ENCODE measurements at regions not wholly inside any gene's neighbourhood (a gene's known extent, or its start where the extent isn't known, plus 50 kb on each side); places are given as distances from the start of the nearest gene placed in this dataset.

DNA sequence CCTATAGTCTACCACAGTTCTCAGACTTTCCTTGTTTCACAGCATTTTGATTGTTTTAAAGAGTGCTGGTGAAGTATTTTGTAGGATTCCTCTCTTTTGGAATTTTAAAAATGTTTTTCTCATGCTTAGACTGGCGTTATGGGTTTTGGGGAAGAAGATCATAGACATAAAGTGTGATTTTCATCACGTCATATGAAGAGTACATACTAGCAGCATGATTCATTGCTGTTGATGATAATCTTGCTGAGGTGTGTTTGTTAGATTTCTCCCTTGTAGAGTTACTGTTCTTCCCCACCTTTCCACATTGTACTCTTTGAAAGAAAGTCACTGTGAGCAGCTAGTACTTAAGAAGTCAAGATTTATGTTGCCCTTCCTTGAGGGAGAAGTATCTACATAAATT, 396.1 kb upstream of the GNPDA2 start:
- H3K27me3 Mint-ChIP-seq, result no peaks in the 10 kb centered on the region
- H3K9me3 Mint-ChIP-seq, result peaks cover 13% of the 10 kb centered on the region
- H3K4me3 Mint-ChIP-seq, result no peak overlapping the region
- no peaks in the 10 kb centered on the region for H3K36me3 Mint-ChIP-seq (ENCODE audit: insufficient read depth)
- ATAC-seq (replicated peaks; ENCODE audit: extremely low read depth, poor library complexity, severe bottlenecking) (no peak), DNase-seq (ENCODE audit: low spot score in 2 of 2) (no peak)
- no peak overlapping the region for H3K27ac Mint-ChIP-seq (ENCODE audit: low read depth)
- H3K4me1 Mint-ChIP-seq, result no peaks in the 10 kb centered on the region

DNA sequence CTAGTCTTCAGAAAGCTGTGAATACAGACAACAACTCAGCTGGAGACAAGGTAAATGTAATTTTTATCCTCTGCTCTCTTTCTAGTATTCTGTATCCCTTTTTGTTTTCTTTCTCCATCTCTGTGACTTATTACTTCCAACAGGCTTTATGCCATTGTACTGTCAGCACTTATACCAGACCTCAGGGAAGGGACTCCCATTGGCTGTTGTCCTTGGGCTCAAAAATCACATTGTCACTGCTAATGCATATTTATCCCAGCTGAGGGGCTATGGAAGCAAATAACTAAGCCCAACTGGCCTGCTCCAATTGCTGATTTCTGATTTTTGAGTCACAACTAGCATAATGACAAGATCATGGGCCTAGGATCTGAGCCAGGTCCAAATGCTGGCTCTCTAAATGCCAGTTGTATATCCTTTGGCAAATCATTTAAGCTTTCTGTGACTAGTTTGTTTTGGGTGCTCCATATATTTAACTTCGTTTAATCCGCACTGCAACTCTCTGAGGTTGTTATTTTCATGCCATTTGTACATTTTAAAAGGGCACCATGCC, 395.1 kb upstream of the GNPDA2 start:
- Mint-ChIP-seq H3K27ac (ENCODE audit: low read depth) (no peak overlapping the region), H3K4me1 (no peaks in the 10 kb centered on the region), H3K36me3 (ENCODE audit: insufficient read depth) (no peaks in the 10 kb centered on the region), H3K27me3 (no peaks in the 10 kb centered on the region), H3K4me3 (no peak overlapping the region), H3K9me3 (peaks cover 11% of the 10 kb centered on the region)
- no peak for ATAC-seq (replicated peaks; ENCODE audit: extremely low read depth, poor library complexity, severe bottlenecking)
- DNase-seq (ENCODE audit: low spot score in 2 of 2), result no peak

GRCh38 chr4:45120163-45120562, 393.8 kb upstream of the GNPDA2 start:
- no peaks in the 10 kb centered on the region for H3K4me1 Mint-ChIP-seq
- ATAC-seq (replicated peaks; ENCODE audit: extremely low read depth, poor library complexity, severe bottlenecking) (no peak), DNase-seq (ENCODE audit: low spot score in 2 of 2) (no peak)
- H3K36me3 Mint-ChIP-seq (ENCODE audit: insufficient read depth), result no peaks in the 10 kb centered on the region
- no peak overlapping the region for H3K27ac Mint-ChIP-seq (ENCODE audit: low read depth)
- peaks cover 11% of the 10 kb centered on the region for H3K9me3 Mint-ChIP-seq
- no peak overlapping the region for H3K4me3 Mint-ChIP-seq
- H3K27me3 Mint-ChIP-seq, result no peaks in the 10 kb centered on the region

DNA sequence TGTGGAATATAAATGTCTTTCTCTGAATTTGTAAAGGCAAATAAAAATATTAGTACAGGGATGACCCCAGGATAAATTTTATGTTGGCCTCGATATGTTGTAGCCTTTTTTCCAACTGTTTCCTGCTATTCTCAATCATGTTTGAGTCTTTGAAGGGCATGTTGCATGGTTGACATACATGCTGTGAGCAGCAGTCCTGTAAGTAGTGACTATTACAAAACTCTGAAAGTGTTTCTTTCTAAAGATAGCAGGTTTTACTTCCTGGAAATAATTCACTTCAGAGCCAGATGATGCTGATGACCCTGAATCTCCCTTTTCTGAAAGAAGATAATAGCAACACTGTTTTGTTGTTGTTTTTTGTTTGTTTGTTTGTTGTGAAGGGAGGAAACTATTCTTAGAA, 393.0 kb upstream of the GNPDA2 start:
- Mint-ChIP-seq H3K4me3 (no peak overlapping the region), H3K36me3 (ENCODE audit: insufficient read depth) (no peaks in the 10 kb centered on the region), H3K27ac (ENCODE audit: low read depth) (no peak overlapping the region), H3K27me3 (no peaks in the 10 kb centered on the region), H3K4me1 (no peaks in the 10 kb centered on the region), H3K9me3 (peaks cover 11% of the 10 kb centered on the region)
- no peak for ATAC-seq (replicated peaks; ENCODE audit: extremely low read depth, poor library complexity, severe bottlenecking)
- no peak for DNase-seq (ENCODE audit: low spot score in 2 of 2)

GRCh38 chr4:45102716-45103115, 376.4 kb upstream of the GNPDA2 start:
- H3K4me3 Mint-ChIP-seq, result no peak overlapping the region
- H3K4me1 Mint-ChIP-seq, result no peaks in the 10 kb centered on the region

GRCh38 chr4:45100956-45101818, 374.8 kb upstream of the GNPDA2 start:
- H3K27me3 Mint-ChIP-seq, result no peaks in the 10 kb centered on the region
- H3K4me3 Mint-ChIP-seq, result no peak overlapping the region
- no peaks in the 10 kb centered on the region for H3K4me1 Mint-ChIP-seq
- ATAC-seq (replicated peaks; ENCODE audit: extremely low read depth, poor library complexity, severe bottlenecking) (no peak), DNase-seq (ENCODE audit: low spot score in 2 of 2) (no peak)
- H3K9me3 Mint-ChIP-seq, result peaks cover 6% of the 10 kb centered on the region
- no peaks in the 10 kb centered on the region for H3K36me3 Mint-ChIP-seq (ENCODE audit: insufficient read depth)
- no peak overlapping the region for H3K27ac Mint-ChIP-seq (ENCODE audit: low read depth)

More at GRCh38 chr4:45102716-45103115, 376.4 kb upstream of the GNPDA2 start:
- DNase-seq (ENCODE audit: low spot score in 2 of 2) (no peak), ATAC-seq (replicated peaks; ENCODE audit: extremely low read depth, poor library complexity, severe bottlenecking) (no peak)
- H3K36me3 Mint-ChIP-seq (ENCODE audit: insufficient read depth), result no peaks in the 10 kb centered on the region
- H3K27me3 Mint-ChIP-seq, result no peaks in the 10 kb centered on the region
- peaks cover 7% of the 10 kb centered on the region for H3K9me3 Mint-ChIP-seq
- H3K27ac Mint-ChIP-seq (ENCODE audit: low read depth), result no peak overlapping the region

DNA sequence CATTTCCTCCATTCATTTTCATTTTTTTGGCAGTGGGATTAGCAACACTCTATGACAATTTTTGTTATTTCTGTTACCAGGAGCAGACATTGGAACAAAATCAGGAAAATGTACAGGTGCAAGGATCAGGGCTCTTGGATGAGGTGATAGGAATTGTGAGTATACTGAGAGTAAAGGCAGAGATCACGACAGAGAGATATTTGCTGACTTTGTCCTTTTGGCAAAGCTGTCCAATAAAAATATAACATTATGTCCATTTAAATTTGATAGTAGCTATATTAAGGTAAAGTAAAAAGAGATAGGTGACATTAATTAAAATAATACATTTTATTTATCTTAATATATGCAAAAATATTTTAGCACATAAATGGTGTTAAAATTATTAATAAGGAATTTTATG, 373.1 kb upstream of the GNPDA2 start:
- peaks cover 6% of the 10 kb centered on the region for H3K9me3 Mint-ChIP-seq
- H3K36me3 Mint-ChIP-seq (ENCODE audit: insufficient read depth), result no peaks in the 10 kb centered on the region
- DNase-seq (ENCODE audit: low spot score in 2 of 2) (no peak), ATAC-seq (replicated peaks; ENCODE audit: extremely low read depth, poor library complexity, severe bottlenecking) (no peak)
- H3K27ac Mint-ChIP-seq (ENCODE audit: low read depth), result no peak overlapping the region
- no peak overlapping the region for H3K4me3 Mint-ChIP-seq
- no peaks in the 10 kb centered on the region for H3K4me1 Mint-ChIP-seq
- no peaks in the 10 kb centered on the region for H3K27me3 Mint-ChIP-seq

- no peaks in the 10 kb centered on the region for H3K27me3 Mint-ChIP-seq
- no peaks in the 10 kb centered on the region for H3K36me3 Mint-ChIP-seq (ENCODE audit: insufficient read depth)
- DNase-seq (ENCODE audit: low spot score in 2 of 2), result no peak
- peaks cover 35% of the 10 kb centered on the region for H3K9me3 Mint-ChIP-seq
- H3K27ac Mint-ChIP-seq (ENCODE audit: low read depth), result no peak overlapping the region
- no peak overlapping the region for H3K4me3 Mint-ChIP-seq
- no peak for ATAC-seq (replicated peaks; ENCODE audit: extremely low read depth, poor library complexity, severe bottlenecking)
- no peaks in the 10 kb centered on the region for H3K4me1 Mint-ChIP-seq
Observed at GRCh38 chr4:45094684-45095083, 368.3 kb upstream of the GNPDA2 start.

DNA sequence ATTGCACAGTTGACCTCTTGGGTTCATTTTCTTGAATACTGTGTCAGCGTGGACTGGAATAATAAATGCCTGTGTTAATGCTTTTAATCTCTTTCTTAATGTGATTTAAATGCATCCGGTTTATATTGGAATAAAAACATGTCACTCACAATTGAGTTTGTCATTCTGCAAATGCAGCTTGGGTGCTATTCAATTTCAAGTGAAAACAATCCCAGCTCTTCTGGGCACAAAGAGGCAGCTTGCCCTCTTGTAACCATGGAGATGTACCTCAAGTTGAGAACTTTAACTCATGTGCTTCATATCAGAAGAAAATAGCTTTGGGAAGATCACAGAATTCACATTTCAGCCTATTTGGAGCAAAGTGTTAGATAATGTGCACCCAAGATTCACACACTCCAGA, 355.7 kb upstream of the GNPDA2 start:
- H3K4me3 Mint-ChIP-seq, result no peak overlapping the region
- ATAC-seq (replicated peaks; ENCODE audit: extremely low read depth, poor library complexity, severe bottlenecking) (no peak), DNase-seq (ENCODE audit: low spot score in 2 of 2) (no peak)
- peaks cover 23% of the 10 kb centered on the region for H3K9me3 Mint-ChIP-seq
- no peaks in the 10 kb centered on the region for H3K27me3 Mint-ChIP-seq
- H3K27ac Mint-ChIP-seq (ENCODE audit: low read depth), result no peak overlapping the region
- H3K36me3 Mint-ChIP-seq (ENCODE audit: insufficient read depth), result no peaks in the 10 kb centered on the region
- no peaks in the 10 kb centered on the region for H3K4me1 Mint-ChIP-seq

- no peak for ATAC-seq (replicated peaks; ENCODE audit: extremely low read depth, poor library complexity, severe bottlenecking)
- H3K4me3 Mint-ChIP-seq, result no peak overlapping the region
- H3K27me3 Mint-ChIP-seq, result no peaks in the 10 kb centered on the region
- no peaks in the 10 kb centered on the region for H3K36me3 Mint-ChIP-seq (ENCODE audit: insufficient read depth)
- no peak overlapping the region for H3K27ac Mint-ChIP-seq (ENCODE audit: low read depth)
- no peak for DNase-seq (ENCODE audit: low spot score in 2 of 2)
- no peaks in the 10 kb centered on the region for H3K4me1 Mint-ChIP-seq
- peaks cover 23% of the 10 kb centered on the region for H3K9me3 Mint-ChIP-seq
Observed at GRCh38 chr4:45079616-45080015, 353.3 kb upstream of the GNPDA2 start.

DNA sequence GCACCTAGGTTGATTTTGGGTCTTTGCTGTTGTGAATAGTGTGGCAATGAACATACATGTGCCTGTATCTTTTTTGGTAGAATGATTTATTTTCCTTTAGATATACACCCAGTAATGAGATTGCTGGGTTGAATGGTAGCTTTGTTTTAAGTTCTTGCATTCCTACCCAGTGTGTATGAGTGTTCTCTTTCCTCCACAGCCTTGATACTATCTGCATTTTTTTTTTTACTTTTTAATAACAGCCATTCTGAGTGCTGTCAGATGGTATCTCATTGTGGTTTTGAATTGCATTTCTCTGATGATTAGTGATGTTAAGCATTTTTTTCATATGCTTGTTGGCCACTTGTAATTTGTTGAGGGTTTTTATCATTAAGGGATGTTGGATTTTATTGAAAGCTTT, 351.8 kb upstream of the GNPDA2 start:
- Mint-ChIP-seq H3K9me3 (peaks cover 13% of the 10 kb centered on the region), H3K27ac (ENCODE audit: low read depth) (no peak overlapping the region), H3K36me3 (ENCODE audit: insufficient read depth) (no peaks in the 10 kb centered on the region), H3K4me1 (no peaks in the 10 kb centered on the region), H3K27me3 (no peaks in the 10 kb centered on the region), H3K4me3 (no peak overlapping the region)
- ATAC-seq (replicated peaks; ENCODE audit: extremely low read depth, poor library complexity, severe bottlenecking) (no peak), DNase-seq (ENCODE audit: low spot score in 2 of 2) (no peak)

DNA sequence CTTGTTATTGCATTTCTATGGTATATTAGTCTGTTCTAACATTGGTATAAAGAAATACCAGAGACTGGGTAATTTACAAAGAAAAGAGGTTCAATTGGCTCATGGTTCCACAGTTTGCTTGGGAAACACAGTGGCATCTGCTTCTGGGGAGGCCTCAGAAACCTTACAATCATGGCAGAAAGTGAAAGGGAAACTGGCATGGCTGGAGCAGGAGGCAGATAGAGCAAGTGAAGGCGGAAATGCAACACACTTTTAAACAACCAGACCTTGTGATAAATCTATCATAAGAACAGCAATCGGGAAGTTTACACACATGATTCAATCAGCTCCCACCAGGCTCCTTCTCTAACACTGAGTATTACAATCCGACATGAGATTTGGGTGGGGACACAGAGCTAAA, 346.6 kb upstream of the GNPDA2 start:
- peaks cover 21% of the 10 kb centered on the region for H3K9me3 Mint-ChIP-seq
- H3K4me3 Mint-ChIP-seq, result no peak overlapping the region
- H3K27me3 Mint-ChIP-seq, result no peaks in the 10 kb centered on the region
- H3K4me1 Mint-ChIP-seq, result no peaks in the 10 kb centered on the region
- DNase-seq (ENCODE audit: low spot score in 2 of 2) (no peak), ATAC-seq (replicated peaks; ENCODE audit: extremely low read depth, poor library complexity, severe bottlenecking) (no peak)
- no peaks in the 10 kb centered on the region for H3K36me3 Mint-ChIP-seq (ENCODE audit: insufficient read depth)
- no peak overlapping the region for H3K27ac Mint-ChIP-seq (ENCODE audit: low read depth)

DNA sequence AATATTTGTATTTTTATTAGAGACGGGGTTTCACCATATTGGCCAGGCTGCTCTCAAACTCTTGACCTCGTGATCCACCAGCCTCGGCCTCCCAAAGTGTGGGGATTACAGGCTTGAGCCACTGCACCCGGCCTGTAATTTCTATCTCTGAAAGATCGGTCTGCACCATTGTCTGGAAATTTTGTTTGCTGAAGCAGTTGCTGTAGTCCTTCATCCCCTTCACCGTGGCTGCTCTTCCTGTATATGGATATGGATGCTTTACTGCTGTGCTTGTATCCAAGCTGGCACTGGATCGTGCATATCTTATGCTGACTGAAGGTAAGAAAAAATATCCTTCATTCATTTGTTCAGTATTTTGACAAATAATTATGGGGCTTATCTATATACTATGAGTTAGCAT, 338.4 kb upstream of the GNPDA2 start:
- Mint-ChIP-seq H3K4me1 (no peaks in the 10 kb centered on the region), H3K36me3 (ENCODE audit: insufficient read depth) (no peaks in the 10 kb centered on the region), H3K4me3 (no peak overlapping the region), H3K9me3 (peaks cover 29% of the 10 kb centered on the region), H3K27ac (ENCODE audit: low read depth) (no peak overlapping the region), H3K27me3 (no peaks in the 10 kb centered on the region)
- no peak for ATAC-seq (replicated peaks; ENCODE audit: extremely low read depth, poor library complexity, severe bottlenecking)
- DNase-seq (ENCODE audit: low spot score in 2 of 2), result no peak

All from central memory CD8-positive, alpha-beta T cell (primary cell).